Loucy (cell line): ENCODE measurements at regions not wholly inside any gene's neighbourhood (a gene's known extent, or its start where the extent isn't known, plus 50 kb on each side); places are given as distances from the start of the nearest gene placed in this dataset.

Source experiments
- H2AFZ ChIP-seq: fragments of 200-600 bp; sonication (generic); 2 replicates; pipeline ENCODE4 v1.6.0; 2016; ENCODE audit warnings: antibody characterized with exemption, mild to moderate bottlenecking, low read length, moderate library complexity
- H3F3A ChIP-seq: fragments of 200-600 bp; 2 replicates; pipeline ENCODE4 v1.6.0; 2016; ENCODE audit warnings: antibody characterized with exemption, low read depth, mild to moderate bottlenecking
- H3K27me3 ChIP-seq: fragments of 200-600 bp; sonication (generic); 2 replicates; pipeline ENCODE4 v1.6.1; 2014; ENCODE audit warnings: low read length, mild to moderate bottlenecking; ENCODE audit not compliant: insufficient read depth, poor library complexity, severe bottlenecking
- H3K36me3 ChIP-seq: fragments of 200-600 bp; sonication (generic); 2 replicates; pipeline ENCODE4 v1.6.1; 2016; ENCODE audit warnings: low read length; ENCODE audit not compliant: insufficient read depth
- H3K4me1 ChIP-seq: fragments of 200-600 bp; sonication (generic); 2 replicates; pipeline ENCODE4 v1.5.1; 2014; ENCODE audit warnings: low read length, mild to moderate bottlenecking; ENCODE audit not compliant: insufficient read depth, poor library complexity, severe bottlenecking
- H3K4me2 ChIP-seq: fragments of 200-600 bp; sonication (generic); 2 replicates; pipeline ENCODE4 v1.6.0; 2014; ENCODE audit warnings: antibody characterized with exemption, low read length, low read depth, mild to moderate bottlenecking; ENCODE audit not compliant: poor library complexity, severe bottlenecking
- H3K4me3 ChIP-seq: fragments of 200-600 bp; sonication (generic); 2 replicates; pipeline ENCODE4 v1.5.1; 2014; ENCODE audit warnings: low read length, mild to moderate bottlenecking, mixed read lengths; ENCODE audit not compliant: poor library complexity, severe bottlenecking
- H3K79me2 ChIP-seq: fragments of 200-600 bp; sonication (generic); 2 replicates; pipeline ENCODE4 v1.6.1; 2014; ENCODE audit warnings: low read length; ENCODE audit not compliant: insufficient read depth
- H3K9ac ChIP-seq: fragments of 200-600 bp; sonication (generic); 2 replicates; pipeline ENCODE4 v1.6.0; 2014; ENCODE audit warnings: mild to moderate bottlenecking, low read depth, low read length, moderate library complexity; ENCODE audit not compliant: poor library complexity, severe bottlenecking
- H3K9me2 ChIP-seq: fragments of 200-600 bp; sonication (generic); replicated peaks from 2 replicates; pipeline ENCODE4 v1.6.1; 2016; ENCODE audit warnings: low read depth, low read length, mixed read lengths
- H3K9me3 ChIP-seq: fragments of 200-600 bp; sonication (generic); 2 replicates; pipeline ENCODE4 v1.6.1; 2014; ENCODE audit warnings: mild to moderate bottlenecking, antibody characterized with exemption, low read length, low read depth; ENCODE audit not compliant: insufficient read depth
- H4K20me1 ChIP-seq: fragments of 200-600 bp; sonication (generic); 2 replicates; pipeline ENCODE4 v1.6.0; 2014; ENCODE audit warnings: antibody characterized with exemption, low read length, mild to moderate bottlenecking; ENCODE audit not compliant: insufficient read depth, poor library complexity, severe bottlenecking
- CTCF ChIP-seq: fragments of 200-600 bp; sonication (generic); conservative IDR thresholded peaks from 2 replicates; pipeline ENCODE4 v1.5.1; 2014; ENCODE audit warnings: mild to moderate bottlenecking, antibody characterized with exemption, low read length
- EZH2phosphoT487 ChIP-seq: fragments of 200-600 bp; IDR thresholded peaks from 2 replicates; pipeline ENCODE4 v1.6.1; 2018; ENCODE audit warnings: antibody characterized with exemption, mild to moderate bottlenecking, moderate library complexity, borderline replicate concordance

GRCh38 chr11:19551457-19551856 lies 161.2 kb upstream of the NAV2 start:
- no peaks in the 10 kb centered on the region for H3K36me3 ChIP-seq
- H3K9me3 ChIP-seq, result no peaks in the 10 kb centered on the region
- no peaks in the 10 kb centered on the region for H3K27me3 ChIP-seq
- no peak overlapping the region for H3K4me2 ChIP-seq
- H3K9ac ChIP-seq, result no peak overlapping the region
- H3K4me3 ChIP-seq, result no peak overlapping the region
- H2AFZ ChIP-seq, result no peak overlapping the region
- H3K79me2 ChIP-seq, result no peaks in the 10 kb centered on the region
- no peaks in the 10 kb centered on the region for H4K20me1 ChIP-seq
- no peaks in the 10 kb centered on the region for H3K4me1 ChIP-seq
- no peaks in the 10 kb centered on the region for H3F3A ChIP-seq
- H3K9me2 ChIP-seq, result no peaks in the 10 kb centered on the region
- TF ChIP-seq EZH2phosphoT487 (no peak), CTCF (no peak)

DNA sequence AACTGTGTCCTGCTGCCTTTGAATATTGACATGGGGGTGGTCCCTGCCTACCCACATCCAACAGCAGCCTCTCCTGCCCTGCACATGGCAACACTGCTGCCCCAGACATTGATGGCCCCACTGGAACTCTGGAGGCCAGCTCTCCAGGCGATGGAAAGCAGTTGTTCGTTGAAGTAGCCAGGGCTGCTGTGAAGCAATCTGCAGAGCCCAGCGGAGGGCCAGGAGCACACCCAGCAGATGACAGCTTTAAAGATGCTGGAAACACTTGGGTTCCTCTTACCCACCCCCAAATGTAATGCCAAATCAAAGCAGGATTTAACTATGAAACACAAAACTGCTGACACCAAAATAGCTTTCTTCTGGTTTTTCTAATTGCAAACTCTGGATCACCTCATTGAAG lies 165.6 kb upstream of the NAV2 start:
- H3K9me3 ChIP-seq, result no peaks in the 10 kb centered on the region
- no peaks in the 10 kb centered on the region for H4K20me1 ChIP-seq
- H3F3A ChIP-seq, result no peaks in the 10 kb centered on the region
- TF ChIP-seq CTCF (no peak), EZH2phosphoT487 (no peak)
- H3K4me1 ChIP-seq, result no peaks in the 10 kb centered on the region
- H3K36me3 ChIP-seq, result no peaks in the 10 kb centered on the region
- H3K9me2 ChIP-seq, result no peaks in the 10 kb centered on the region
- no peak overlapping the region for H2AFZ ChIP-seq
- no peaks in the 10 kb centered on the region for H3K79me2 ChIP-seq
- H3K4me2 ChIP-seq, result no peak overlapping the region
- H3K27me3 ChIP-seq, result no peaks in the 10 kb centered on the region
- H3K4me3 ChIP-seq, result no peak overlapping the region
- H3K9ac ChIP-seq, result no peak overlapping the region

DNA sequence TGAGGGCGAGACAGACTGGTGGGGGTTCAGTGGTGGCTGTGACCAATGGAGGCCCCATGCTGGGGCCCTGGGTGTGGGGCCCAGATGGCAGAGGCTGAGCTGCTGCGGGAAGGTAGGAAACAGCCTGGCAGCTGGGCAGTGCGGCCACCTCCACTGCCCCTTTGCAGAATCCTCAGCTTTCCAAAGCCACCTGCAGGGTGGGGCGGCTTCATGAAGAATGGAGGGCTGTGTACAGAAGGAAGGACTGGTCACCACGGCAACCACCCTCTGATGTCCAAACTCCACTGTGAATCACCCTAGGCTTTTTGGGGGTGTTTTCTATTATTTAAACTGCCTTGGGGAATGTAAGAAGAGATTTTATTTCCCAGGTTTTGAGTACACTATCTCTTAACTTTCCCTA lies 166.3 kb upstream of the NAV2 start:
- no peaks in the 10 kb centered on the region for H3K9me3 ChIP-seq
- H3K9me2 ChIP-seq, result no peaks in the 10 kb centered on the region
- no peaks in the 10 kb centered on the region for H3F3A ChIP-seq
- H3K4me1 ChIP-seq, result no peaks in the 10 kb centered on the region
- no peaks in the 10 kb centered on the region for H3K27me3 ChIP-seq
- no peaks in the 10 kb centered on the region for H3K36me3 ChIP-seq
- H4K20me1 ChIP-seq, result no peaks in the 10 kb centered on the region
- TF ChIP-seq EZH2phosphoT487 (no peak), CTCF (no peak)
- H3K4me3 ChIP-seq, result no peak overlapping the region
- H3K9ac ChIP-seq, result no peak overlapping the region
- no peaks in the 10 kb centered on the region for H3K79me2 ChIP-seq
- no peak overlapping the region for H3K4me2 ChIP-seq
- H2AFZ ChIP-seq, result no peak overlapping the region
